ENCODE measurements at regions not wholly inside any gene's neighbourhood (a gene's known extent, or its start where the extent isn't known, plus 50 kb on each side); places are given as distances from the start of the nearest gene placed in this dataset.

DNA sequence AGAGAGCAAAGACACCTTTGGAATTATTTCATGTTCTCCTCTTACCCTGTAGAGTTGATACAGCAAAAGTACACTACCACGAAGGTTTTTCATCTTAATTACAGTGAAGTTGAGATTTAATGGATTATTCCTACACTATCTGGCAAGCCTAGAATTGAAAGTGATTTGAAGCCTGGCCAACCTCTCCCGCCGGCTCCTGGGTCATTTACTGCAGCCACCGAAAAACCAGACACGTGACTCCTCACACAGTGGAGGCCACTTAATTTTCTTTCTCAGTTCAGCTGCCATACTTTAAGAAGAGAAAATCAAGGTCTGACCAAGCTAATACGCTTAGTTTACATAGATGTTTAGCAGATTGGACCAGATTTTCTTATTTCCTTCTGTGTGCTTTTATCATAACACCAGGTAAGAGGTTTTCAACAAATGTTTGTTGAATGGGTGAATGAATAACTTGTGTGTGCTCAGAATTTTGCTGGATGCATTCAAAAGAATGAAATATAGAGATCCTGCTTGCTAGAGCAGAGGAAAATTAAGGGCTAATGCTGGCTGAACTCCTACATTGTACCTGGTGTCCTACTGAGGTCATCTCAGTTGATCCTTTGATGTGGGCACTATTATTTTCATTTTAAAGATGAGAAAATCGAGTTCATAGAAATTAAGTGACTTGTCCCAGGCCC, 97.2 kb upstream of the PDE10A start:
- TF ChIP-seq EZH2 (IDR thresholded peaks at IDR 0.05; ENCODE audit: insufficient read depth, poor library complexity, severe bottlenecking) = no peak
- no peak for TF ChIP-seq EZH2phosphoT487 (IDR thresholded peaks at IDR 0.05; ENCODE audit: insufficient read depth, low read depth)
